Spleen (tissue), 11 donors: ENCODE measurements at regions not wholly inside any gene's neighbourhood (a gene's known extent, or its start where the extent isn't known, plus 50 kb on each side); places are given as distances from the start of the nearest gene placed in this dataset.

Experiments used
- DNase-seq: peaks from one replicate; pipeline ENCODE4 v3.0.0-alpha.2; 2020
- H3K27ac ChIP-seq, 8 donors: fragments of 200-600 bp; sonication (generic) in 7 of 8; 1 replicate in 4 of 8; 2 replicates in 4 of 8; pipeline versions ENCODE4 v1.5.0 to v1.8.0; 2016 to 2021; ENCODE audit warnings: inconsistent platforms in 4 of 8, mild to moderate bottlenecking in 4 of 8, moderate library complexity in 1 of 8
- H3K27me3 ChIP-seq, 7 donors: fragments of 200-600 bp; sonication (generic) in 6 of 7; replicated peaks in 1 of 7; 1 replicate in 4 of 7; 2 replicates in 3 of 7; pipeline versions ENCODE4 v1.5.0 to v1.8.0; 2016 to 2021; ENCODE audit warnings: inconsistent platforms in 3 of 7, mild to moderate bottlenecking in 1 of 7
- H3K36me3 ChIP-seq, 6 donors: fragments of 200-600 bp; sonication (generic) in 5 of 6; 1 replicate in 4 of 6; 2 replicates in 2 of 6; pipeline versions ENCODE4 v1.5.0 to v1.8.0; 2016 to 2021; ENCODE audit warnings: inconsistent platforms in 2 of 6
- H3K4me1 ChIP-seq, 6 donors: fragments of 200-600 bp; sonication (generic) in 5 of 6; 1 replicate in 3 of 6; 2 replicates in 3 of 6; pipeline versions ENCODE4 v1.5.0 to v1.8.0; 2016 to 2021; ENCODE audit warnings: inconsistent platforms in 3 of 6
- H3K4me3 ChIP-seq, 8 donors: fragments of 200-600 bp; sonication (generic) in 7 of 8; 1 replicate in 4 of 8; 2 replicates in 4 of 8; pipeline versions ENCODE4 v1.5.0 to v1.8.0; 2016 to 2021; ENCODE audit warnings: inconsistent platforms in 4 of 8, mild to moderate bottlenecking in 4 of 8, moderate library complexity in 2 of 8
- H3K9me3 ChIP-seq, 8 donors: fragments of 200-600 bp; sonication (generic) in 7 of 8; 1 replicate in 4 of 8; 2 replicates in 4 of 8; pipeline versions ENCODE4 v1.5.0 to v1.8.0; 2016 to 2021; ENCODE audit warnings: inconsistent platforms in 4 of 8
- CTCF ChIP-seq, 11 experiments: fragments of 200-600 bp in 7 of 11; fragments of 450-650 bp in 4 of 11; sonication (generic) in 4 of 11; IDR thresholded peaks in 8 of 11; conservative IDR thresholded peaks in 3 of 11; 1 replicate in 7 of 11; 2 replicates in 4 of 11; pipeline versions ENCODE4 v1.4.0 to v1.8.0; 2016 to 2021; ENCODE audit warnings: antibody characterized with exemption in 11 of 11, inconsistent platforms in 4 of 11, mild to moderate bottlenecking in 1 of 11
- POLR2A ChIP-seq, 3 donors: fragments of 450-650 bp; IDR thresholded peaks; one replicate each; pipeline ENCODE4 v1.5.1; 2017; ENCODE audit warnings: antibody characterized with exemption in 3 of 3, mild to moderate bottlenecking in 1 of 3
- POLR2AphosphoS5 ChIP-seq, 3 donors: sonication (generic); formaldehyde crosslinking; IDR thresholded peaks; one replicate each; pipeline ENCODE4 v1.5.1; 2017; ENCODE audit warnings: antibody characterized with exemption in 3 of 3
- WGBS, 5 donors: extraction: QIAGEN DNeasy Blood & Tissue Kit in 3 of 5; methylation state at CpG; one replicate each; pipeline versions ENCODE4 v1.1.5 to v1.1.7; 2013 to 2018; 5-methylcytosine and 5-hydroxymethylcytosine counted together
- intact Hi-C: fragments of 100-400 bp; cut with DNase I; formaldehyde crosslinking; loops from one replicate; pipeline ENCODE4 v1.15.0; 2023; ENCODE audit warnings: low total_unique reads
- donor health status: healthy with polysubstance abuse.
- donor health status: DM: no; HTN: no; CAD: no; lungs with moderate emphysema.
- donor health status: DM: no; HTN: no; CAD: no.
- donor health status: Bipolar disorder and iron deficiency.
- donor health status: healthy.
- donor health status: DM: no; HTN: no; CAD: no.
- donor health status: DM: yes; HTN: yes; CAD: no.

GRCh38 chr4:106830879-106831278 lies 205.2 kb downstream of the DKK2 start:
- Histone ChIP-seq H3K27ac (no peak overlapping the region), H3K4me3 (no peak overlapping the region), H3K4me1 (no peaks in the 10 kb centered on the region), H3K36me3 (no peaks in the 10 kb centered on the region), H3K27me3 (no peaks in the 10 kb centered on the region), H3K9me3 (no peaks in the 10 kb centered on the region)
- TF ChIP-seq CTCF (IDR thresholded peaks at IDR 0.05 in 8 of 11, conservative IDR thresholded peaks at IDR 0.05 in 3 of 11) (no peak), POLR2AphosphoS5 (IDR thresholded peaks at IDR 0.05) (no peak), POLR2A (IDR thresholded peaks at IDR 0.05) (no peak)
- no peak for DNase-seq
- intact Hi-C loops = no loop called here

- Histone ChIP-seq H3K27me3 (no peaks in the 10 kb centered on the region), H3K4me1 (no peaks in the 10 kb centered on the region), H3K4me3 (no peak overlapping the region), H3K27ac (no peak overlapping the region), H3K9me3 (peaks cover 0 to 8% (median 0%) of the 10 kb centered on the region in 8 donors), H3K36me3 (no peaks in the 10 kb centered on the region)
- whole genome bisulfite sequencing, 5 donors = 78 to 98% (median 82%) methylated on average over 1 of the region's 1 CpG
- no peak for DNase-seq
- TF ChIP-seq CTCF (IDR thresholded peaks at IDR 0.05 in 8 of 11, conservative IDR thresholded peaks at IDR 0.05 in 3 of 11) (no peak), POLR2AphosphoS5 (IDR thresholded peaks at IDR 0.05) (no peak), POLR2A (IDR thresholded peaks at IDR 0.05) (no peak)
- intact Hi-C loops = no loop called here
These were observed 217.3 kb downstream of the DKK2 start for GRCh38 chr4:106818764-106819163.

- Histone ChIP-seq H3K9me3 (no peaks in the 10 kb centered on the region), H3K27me3 (no peaks in the 10 kb centered on the region), H3K4me3 (no peak overlapping the region), H3K36me3 (no peaks in the 10 kb centered on the region), H3K27ac (no peak overlapping the region), H3K4me1 (no peaks in the 10 kb centered on the region)
- TF ChIP-seq POLR2AphosphoS5 (IDR thresholded peaks at IDR 0.05) (no peak), POLR2A (IDR thresholded peaks at IDR 0.05) (no peak), CTCF (IDR thresholded peaks at IDR 0.05 in 8 of 11, conservative IDR thresholded peaks at IDR 0.05 in 3 of 11) (no peak)
- WGBS, 5 donors = 65 to 80% (median 77%) methylated on average over 1 of the region's 1 CpG
- intact Hi-C loops = no loop called here
- no peak for DNase-seq
These were observed 219.6 kb downstream of the DKK2 start for GRCh38 chr4:106816496-106816895.

GRCh38 chr4:106810122-106810521 lies 226.0 kb downstream of the DKK2 start:
- H3K27me3 ChIP-seq = no peaks in the 10 kb centered on the region
- H3K36me3 ChIP-seq = no peaks in the 10 kb centered on the region
- DNase-seq = no peak
- no peak overlapping the region for H3K4me3 ChIP-seq
- no peaks in the 10 kb centered on the region for H3K9me3 ChIP-seq
- H3K4me1 ChIP-seq = no peaks in the 10 kb centered on the region
- no peak overlapping the region for H3K27ac ChIP-seq
- TF ChIP-seq POLR2AphosphoS5 (IDR thresholded peaks at IDR 0.05) = no peak
- intact Hi-C loops = no loop called here

GRCh38 chr4:106809076-106809475 lies 227.0 kb downstream of the DKK2 start:
- Histone ChIP-seq H3K36me3 (no peaks in the 10 kb centered on the region), H3K27me3 (no peaks in the 10 kb centered on the region), H3K4me1 (no peaks in the 10 kb centered on the region), H3K4me3 (no peak overlapping the region), H3K27ac (no peak overlapping the region), H3K9me3 (no peaks in the 10 kb centered on the region)
- TF ChIP-seq POLR2A (IDR thresholded peaks at IDR 0.05) (no peak), CTCF (IDR thresholded peaks at IDR 0.05 in 8 of 11, conservative IDR thresholded peaks at IDR 0.05 in 3 of 11) (no peak), POLR2AphosphoS5 (IDR thresholded peaks at IDR 0.05) (no peak)
- WGBS, 5 donors = 43 to 56% (median 47%) methylated on average over 2 of the region's 2 CpGs
- intact Hi-C loops = no loop called here
- DNase-seq = no peak
